PC-3 (cell line): ENCODE measurements at regions not wholly inside any gene's neighbourhood (a gene's known extent, or its start where the extent isn't known, plus 50 kb on each side); places are given as distances from the start of the nearest gene placed in this dataset.

Experiments used
- ATAC-seq: fragments of 200-7000 bp; cut with Tn5 transposase; 2 replicates; pipeline ENCODE4 v1.9.1; 2020; ENCODE audit warnings: mild to moderate bottlenecking, moderate library complexity
- BruUV-seq: library from RNA; stranded (reverse); fragments of 400-500 nt; replicated peaks from 2 replicates; lab custom pipeline; 2021; lab: Mats Ljungman, UMichigan
- CTCF ChIA-PET: fragments of 300-600 bp; sonication (Branson Sonifier 250); formaldehyde crosslinking; loops from one replicate; lab custom pipeline; 2022; ENCODE audit warnings: antibody characterized with exemption; lab: Charles Lee
- POLR2A ChIA-PET: fragments of 300-600 bp; sonication (Branson Sonifier 250); formaldehyde crosslinking; loops from one replicate; lab custom pipeline; 2022; ENCODE audit warnings: antibody characterized with exemption; ENCODE audit not compliant: unreplicated experiment; lab: Charles Lee
- DNase-seq: peaks from one replicate; pipeline ENCODE4 v3.0.0-alpha.2; 2015
- H2AFZ ChIP-seq: fragments of 300-600 bp; sonication (generic); 2 replicates; pipeline ENCODE4 v1.6.0; 2016; ENCODE audit warnings: antibody characterized with exemption, low read length
- H3F3A ChIP-seq: fragments of 300-600 bp; sonication (generic); one replicate; pipeline ENCODE4 v1.6.0; 2017; ENCODE audit warnings: antibody characterized with exemption, low read length, control low read depth, mild to moderate bottlenecking; ENCODE audit not compliant: unreplicated experiment
- H3K27ac ChIP-seq: fragments of 300-600 bp; sonication (generic); 2 replicates; pipeline ENCODE4 v1.5.1; 2016; ENCODE audit warnings: mild to moderate bottlenecking, low read length
- H3K27me3 ChIP-seq: fragments of 300-600 bp; sonication (generic); 2 replicates; pipeline ENCODE4 v1.6.1; 2016; ENCODE audit warnings: low read length, mixed read lengths
- H3K36me3 ChIP-seq: fragments of 300-600 bp; sonication (generic); 2 replicates; pipeline ENCODE4 v1.6.1; 2016; ENCODE audit warnings: low read depth, mixed run types, low read length, mixed read lengths
- H3K4me1 ChIP-seq: fragments of 300-600 bp; sonication (generic); 2 replicates; pipeline ENCODE4 v1.5.1; 2016; ENCODE audit warnings: low read length; ENCODE audit not compliant: insufficient read depth
- H3K4me2 ChIP-seq: fragments of 300-600 bp; sonication (generic); 2 replicates; pipeline ENCODE4 v1.6.0; 2016; ENCODE audit warnings: low read length
- H3K4me3 ChIP-seq: fragments of 300-600 bp; sonication (generic); 2 replicates; pipeline ENCODE4 v1.5.1; 2016; ENCODE audit warnings: mild to moderate bottlenecking, low read length, mixed read lengths
- H3K79me2 ChIP-seq: fragments of 300-600 bp; sonication (generic); 2 replicates; pipeline ENCODE4 v1.6.1; 2017; ENCODE audit warnings: low read length, mixed read lengths
- H3K9ac ChIP-seq: fragments of 300-600 bp; sonication (generic); 2 replicates; pipeline ENCODE4 v1.6.0; 2016; ENCODE audit warnings: mild to moderate bottlenecking, low read length
- H3K9me2 ChIP-seq: fragments of 300-600 bp; sonication (generic); replicated peaks from 2 replicates; pipeline ENCODE4 v1.6.1; 2016; ENCODE audit warnings: mixed run types, low read length, mixed read lengths
- H3K9me3 ChIP-seq: fragments of 300-600 bp; sonication (generic); 2 replicates; pipeline ENCODE4 v1.6.1; 2016; ENCODE audit warnings: low read length, mixed read lengths
- H4K20me1 ChIP-seq: fragments of 300-600 bp; sonication (generic); 2 replicates; pipeline ENCODE4 v1.6.1; 2016; ENCODE audit warnings: low read length, mixed read lengths
- CTCF ChIP-seq: fragments of 300-600 bp; sonication (generic); conservative IDR thresholded peaks from 2 replicates; pipeline ENCODE4 v1.5.1; 2017; ENCODE audit warnings: antibody characterized with exemption, low read depth, mild to moderate bottlenecking, low read length
- EZH2 ChIP-seq: fragments of 300-600 bp; sonication (generic); IDR thresholded peaks from one replicate; pipeline ENCODE4 v1.6.1; 2017; ENCODE audit warnings: antibody characterized with exemption, mild to moderate bottlenecking, low read length; ENCODE audit not compliant: unreplicated experiment
- EZH2phosphoT487 ChIP-seq: fragments of 300-600 bp; sonication (generic); IDR thresholded peaks from 2 replicates; pipeline ENCODE4 v1.6.1; 2018; ENCODE audit warnings: mild to moderate bottlenecking, antibody characterized with exemption, low read length, borderline replicate concordance
- intact Hi-C: fragments of 100-400 bp; cut with micrococcal nuclease; formaldehyde crosslinking; loops from 2 replicates; pipeline ENCODE4 v1.9.0; 2023

DNA sequence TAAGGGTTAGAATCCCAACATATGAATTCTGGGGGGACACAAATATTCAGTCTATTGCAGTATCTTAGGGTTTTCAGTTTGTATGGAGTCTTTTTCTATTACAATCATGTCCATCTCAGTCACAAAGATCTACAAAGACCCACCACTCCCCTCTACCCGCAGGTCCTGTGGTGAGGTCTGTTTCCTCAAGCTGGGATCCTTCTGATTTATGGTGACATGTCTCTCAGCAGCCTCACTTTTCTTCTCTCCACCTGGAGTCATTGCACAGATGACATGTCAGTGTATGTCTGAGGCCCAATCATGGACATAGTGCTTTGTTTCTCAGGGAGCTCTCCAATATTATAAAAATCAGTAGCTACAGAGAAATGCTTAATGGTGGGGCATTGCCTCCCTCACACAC lies 113.4 kb upstream of the RAB27B start:
- CTCF ChIA-PET: interaction anchor here (0.7 kb wide), 1 partner anchor 103 kb away, joined by 3 read pairs; no protein-coding TSS in a partner anchor
- intact Hi-C loops: no loop called here
- no peak for TF ChIP-seq EZH2
- no peak for TF ChIP-seq EZH2phosphoT487
- TF ChIP-seq CTCF: no peak

GRCh38 chr18:54716586-54716985 lies 111.7 kb upstream of the RAB27B start:
- no TSS peak for BruUV-seq
- POLR2A ChIA-PET: no interaction called here
- CTCF ChIA-PET: no interaction called here

More for the DNA sequence above, 113.4 kb upstream of the RAB27B start:
- POLR2A ChIA-PET: no interaction called here
- Histone ChIP-seq H3K27ac (no peak overlapping the region), H3K9ac (no peak overlapping the region), H3K36me3 (no peaks in the 10 kb centered on the region), H3K79me2 (no peaks in the 10 kb centered on the region), H3K9me3 (no peaks in the 10 kb centered on the region), H3K4me3 (no peak overlapping the region), H2AFZ (no peak overlapping the region), H3K4me1 (peaks cover 13% of the 10 kb centered on the region), H3K9me2 (no peaks in the 10 kb centered on the region), H3F3A (no peaks in the 10 kb centered on the region), H3K27me3 (no peaks in the 10 kb centered on the region), H3K4me2 (no peak overlapping the region), H4K20me1 (no peaks in the 10 kb centered on the region)
- DNase-seq (no peak), ATAC-seq (no peak)
- no TSS peak for BruUV-seq

More at GRCh38 chr18:54716586-54716985, 111.7 kb upstream of the RAB27B start:
- Histone ChIP-seq H3K9me2 (no peaks in the 10 kb centered on the region), H3K27ac (no peak overlapping the region), H3K79me2 (no peaks in the 10 kb centered on the region), H3F3A (no peaks in the 10 kb centered on the region), H3K9ac (no peak overlapping the region), H4K20me1 (no peaks in the 10 kb centered on the region), H2AFZ (no peak overlapping the region), H3K36me3 (no peaks in the 10 kb centered on the region), H3K4me1 (peaks cover 18% of the 10 kb centered on the region), H3K9me3 (no peaks in the 10 kb centered on the region), H3K4me3 (no peak overlapping the region), H3K4me2 (no peak overlapping the region), H3K27me3 (no peaks in the 10 kb centered on the region)
- no peak for DNase-seq
- no peak for ATAC-seq
- TF ChIP-seq CTCF (no peak), EZH2phosphoT487 (no peak), EZH2 (no peak)
- intact Hi-C loops: no loop called here
